Colonic mucosa (tissue), 4 donors: ENCODE measurements at regions not wholly inside any gene's neighbourhood (a gene's known extent, or its start where the extent isn't known, plus 50 kb on each side); places are given as distances from the start of the nearest gene placed in this dataset.
"Not testable (repeated sequence)": the region's sequence is repeated elsewhere in the genome, so short reads cannot be mapped to it uniquely, and the experiment has no call there.

ENCODE experiments used
- DNase-seq: peaks from one replicate; pipeline ENCODE4 v3.0.0-alpha.2; 2020
- H3K27ac ChIP-seq: fragments of 200-600 bp; one replicate; pipeline ENCODE4 v1.8.0; 2021
- H3K27me3 ChIP-seq: fragments of 200-600 bp; one replicate; pipeline ENCODE4 v1.8.0; 2021
- H3K36me3 ChIP-seq: fragments of 200-600 bp; one replicate; pipeline ENCODE4 v1.8.0; 2021
- H3K4me1 ChIP-seq: fragments of 200-600 bp; one replicate; pipeline ENCODE4 v1.8.0; 2021; ENCODE audit warnings: mild to moderate bottlenecking
- H3K4me3 ChIP-seq: fragments of 200-600 bp; one replicate; pipeline ENCODE4 v1.8.0; 2021
- H3K9ac ChIP-seq, 2 donors: one replicate each; pipeline ENCODE4 v1.7.0; 2013; ENCODE audit warnings: control low read depth in 2 of 2, low read depth in 2 of 2, low read length in 2 of 2
- H3K9me3 ChIP-seq: fragments of 200-600 bp; one replicate; pipeline ENCODE4 v1.8.0; 2021
- CTCF ChIP-seq: fragments of 200-600 bp; IDR thresholded peaks from one replicate; pipeline ENCODE4 v1.8.0; 2022; ENCODE audit warnings: antibody characterized with exemption, mild to moderate bottlenecking
- intact Hi-C: fragments of 100-400 bp; cut with DNase I; formaldehyde crosslinking; loops from one replicate; pipeline ENCODE4 v1.14.1; 2022
- donor health status: healthy.
- donor health status: DM: no; HTN: no; CAD: no.
- donor health status: DM: no; HTN: no; CAD: no.

- no peak overlapping the region for H3K9ac ChIP-seq
- intact Hi-C loops = no loop called here
- TF ChIP-seq CTCF = no peak
- no peaks in the 10 kb centered on the region for H3K27me3 ChIP-seq
- no peaks in the 10 kb centered on the region for H3K36me3 ChIP-seq
- no peak for DNase-seq
- no peak overlapping the region for H3K4me3 ChIP-seq
- H3K27ac ChIP-seq = no peak overlapping the region
- no peaks in the 10 kb centered on the region for H3K4me1 ChIP-seq
- no peaks in the 10 kb centered on the region for H3K9me3 ChIP-seq
Observed at GRCh38 chr2:140086964-140087363, 1306.8 kb upstream of the NXPH2 start.

DNA sequence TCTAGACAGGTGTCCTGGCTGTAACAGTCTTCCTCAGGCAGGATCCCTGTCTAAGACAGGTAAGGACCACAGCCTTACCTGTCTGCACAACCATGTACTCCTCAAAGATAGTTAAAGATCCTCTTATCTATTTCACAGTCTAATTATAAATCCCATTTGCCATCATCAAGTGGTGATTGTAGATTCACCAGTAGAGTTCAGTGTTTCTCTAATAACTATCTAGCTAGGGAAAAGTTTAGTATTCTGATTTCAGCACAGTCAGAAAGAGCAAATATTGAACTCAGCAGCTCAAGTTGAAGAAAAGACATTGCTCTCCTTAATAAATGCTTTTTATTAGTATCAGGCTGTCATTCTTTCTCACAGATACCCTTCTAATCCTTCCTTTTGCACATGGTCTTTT, 1305.5 kb upstream of the NXPH2 start:
- Histone ChIP-seq H3K27me3 (no peaks in the 10 kb centered on the region), H3K36me3 (no peaks in the 10 kb centered on the region), H3K4me3 (no peak overlapping the region), H3K4me1 (no peaks in the 10 kb centered on the region), H3K9ac (no peak overlapping the region), H3K27ac (no peak overlapping the region), H3K9me3 (no peaks in the 10 kb centered on the region)
- intact Hi-C loops = no loop called here
- no peak for DNase-seq
- TF ChIP-seq CTCF = no peak

DNA sequence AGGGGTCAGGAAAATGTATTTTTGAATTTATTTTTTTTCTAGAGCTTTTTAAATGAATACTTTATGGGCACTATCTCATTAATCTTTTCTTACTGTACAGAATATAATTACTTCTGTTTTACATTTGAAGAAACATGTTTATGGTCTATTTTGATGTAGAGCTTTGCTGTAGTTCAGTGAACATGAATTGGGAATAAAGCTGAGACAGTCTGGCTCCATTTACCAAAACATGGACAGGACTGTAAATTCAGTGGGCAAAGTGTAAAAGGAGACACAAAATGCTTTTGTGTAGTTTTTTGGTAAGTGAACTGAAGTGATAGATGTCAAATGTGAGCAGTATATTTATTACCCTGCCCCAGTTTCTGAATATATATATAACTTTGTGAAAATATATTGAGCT, 1298.8 kb upstream of the NXPH2 start:
- Histone ChIP-seq H3K9me3 (no peaks in the 10 kb centered on the region), H3K4me3 (no peak overlapping the region), H3K36me3 (no peaks in the 10 kb centered on the region), H3K9ac (no peak overlapping the region), H3K27ac (no peak overlapping the region), H3K27me3 (no peaks in the 10 kb centered on the region), H3K4me1 (no peaks in the 10 kb centered on the region)
- no peak for TF ChIP-seq CTCF
- no peak for DNase-seq
- intact Hi-C loops = no loop called here

GRCh38 chr2:140076164-140076563, 1296.0 kb upstream of the NXPH2 start:
- no peak overlapping the region for H3K9ac ChIP-seq
- no peaks in the 10 kb centered on the region for H3K27me3 ChIP-seq
- intact Hi-C loops = no loop called here

GRCh38 chr2:140073763-140074162, 1293.6 kb upstream of the NXPH2 start:
- DNase-seq, H3K9me3 ChIP-seq, H3K27me3 ChIP-seq, H3K4me1 ChIP-seq, H3K36me3 ChIP-seq, H3K4me3 ChIP-seq, H3K27ac ChIP-seq, intact Hi-C loops, H3K9ac ChIP-seq: not testable (repeated sequence)

More at GRCh38 chr2:140076164-140076563, 1296.0 kb upstream of the NXPH2 start:
- no peak for TF ChIP-seq CTCF
- Histone ChIP-seq H3K4me3 (no peak overlapping the region), H3K4me1 (no peaks in the 10 kb centered on the region), H3K36me3 (no peaks in the 10 kb centered on the region), H3K27ac (no peak overlapping the region), H3K9me3 (no peaks in the 10 kb centered on the region)
- no peak for DNase-seq

GRCh38 chr2:140067661-140068060, 1287.5 kb upstream of the NXPH2 start:
- Histone ChIP-seq H3K9ac (no peak overlapping the region), H3K9me3 (no peaks in the 10 kb centered on the region), H3K4me3 (no peak overlapping the region), H3K36me3 (no peaks in the 10 kb centered on the region), H3K27me3 (no peaks in the 10 kb centered on the region), H3K27ac (no peak overlapping the region), H3K4me1 (no peaks in the 10 kb centered on the region)
- DNase-seq = no peak
- intact Hi-C loops = no loop called here
- no peak for TF ChIP-seq CTCF
